Mucosa of descending colon (tissue), 3 donors: ENCODE measurements at regions not wholly inside any gene's neighbourhood (a gene's known extent, or its start where the extent isn't known, plus 50 kb on each side); places are given as distances from the start of the nearest gene placed in this dataset.
"Not testable (repeated sequence)": the region's sequence is repeated elsewhere in the genome, so short reads cannot be mapped to it uniquely, and the experiment has no call there.

Experiments
- ATAC-seq: fragments of 200-7000 bp; cut with Tn5 transposase; one replicate; pipeline ENCODE4 v1.9.1; 2020; ENCODE audit warnings: mild to moderate bottlenecking, moderate library complexity
- DNase-seq, 3 donors: peaks; one replicate each; pipeline ENCODE4 v3.0.0-alpha.2; 2020
- H3K36me3 ChIP-seq: fragments of 200-600 bp; one replicate; pipeline ENCODE4 v1.8.0; 2021; ENCODE audit warnings: low read depth, mild to moderate bottlenecking
- H3K4me1 ChIP-seq: fragments of 200-600 bp; one replicate; pipeline ENCODE4 v1.8.0; 2021; ENCODE audit warnings: low read depth, mild to moderate bottlenecking
- H3K4me3 ChIP-seq: fragments of 200-600 bp; one replicate; pipeline ENCODE4 v1.8.0; 2021; ENCODE audit warnings: mild to moderate bottlenecking
- H3K9me3 ChIP-seq: fragments of 200-600 bp; one replicate; pipeline ENCODE4 v1.8.0; 2021; ENCODE audit warnings: mild to moderate bottlenecking
- intact Hi-C, 2 donors: fragments of 100-400 bp; cut with DNase I in 1 of 2; cut with micrococcal nuclease in 1 of 2; formaldehyde crosslinking; loops; one replicate each; pipeline versions ENCODE4 v1.11.0 to v1.11.1; 2022; cut with DNase I, micrococcal nuclease
- TF ChIP-seq, protein P1 (sequence below): fragments of 200-600 bp; IDR thresholded peaks from one replicate; pipeline ENCODE4 v1.8.0; 2022; ENCODE audit warnings: antibody characterized with exemption, mild to moderate bottlenecking
- donor health status: DM: no; HTN: no; CAD: no; lungs with moderate emphysema.
- donor health status: DM: no; HTN: no; CAD: no.
- donor health status: DM: no; HTN: yes; CAD: no.

- TF ChIP-seq, protein P1, sequence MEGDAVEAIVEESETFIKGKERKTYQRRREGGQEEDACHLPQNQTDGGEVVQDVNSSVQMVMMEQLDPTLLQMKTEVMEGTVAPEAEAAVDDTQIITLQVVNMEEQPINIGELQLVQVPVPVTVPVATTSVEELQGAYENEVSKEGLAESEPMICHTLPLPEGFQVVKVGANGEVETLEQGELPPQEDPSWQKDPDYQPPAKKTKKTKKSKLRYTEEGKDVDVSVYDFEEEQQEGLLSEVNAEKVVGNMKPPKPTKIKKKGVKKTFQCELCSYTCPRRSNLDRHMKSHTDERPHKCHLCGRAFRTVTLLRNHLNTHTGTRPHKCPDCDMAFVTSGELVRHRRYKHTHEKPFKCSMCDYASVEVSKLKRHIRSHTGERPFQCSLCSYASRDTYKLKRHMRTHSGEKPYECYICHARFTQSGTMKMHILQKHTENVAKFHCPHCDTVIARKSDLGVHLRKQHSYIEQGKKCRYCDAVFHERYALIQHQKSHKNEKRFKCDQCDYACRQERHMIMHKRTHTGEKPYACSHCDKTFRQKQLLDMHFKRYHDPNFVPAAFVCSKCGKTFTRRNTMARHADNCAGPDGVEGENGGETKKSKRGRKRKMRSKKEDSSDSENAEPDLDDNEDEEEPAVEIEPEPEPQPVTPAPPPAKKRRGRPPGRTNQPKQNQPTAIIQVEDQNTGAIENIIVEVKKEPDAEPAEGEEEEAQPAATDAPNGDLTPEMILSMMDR = no peak
- Histone ChIP-seq H3K36me3 (no peaks in the 10 kb centered on the region), H3K4me3 (no peak overlapping the region), H3K9me3 (no peaks in the 10 kb centered on the region), H3K4me1 (no peaks in the 10 kb centered on the region)
- ATAC-seq (no peak), DNase-seq (no peak)
- intact Hi-C loops = no loop called here
Measured at GRCh38 chrY:7835416-7835815, 923.9 kb upstream of the AMELY start.

- Histone ChIP-seq H3K9me3 (no peaks in the 10 kb centered on the region), H3K36me3 (no peaks in the 10 kb centered on the region), H3K4me3 (no peak overlapping the region), H3K4me1 (no peaks in the 10 kb centered on the region)
- intact Hi-C loops = no loop called here
- no peak for ATAC-seq
- no peak for DNase-seq
- TF ChIP-seq, protein P1 = no peak
Measured at GRCh38 chrY:7834284-7834683, 922.7 kb upstream of the AMELY start.

- H3K4me3 ChIP-seq, H3K4me1 ChIP-seq, intact Hi-C loops, ATAC-seq, H3K9me3 ChIP-seq, DNase-seq, H3K36me3 ChIP-seq: not testable (repeated sequence)
Measured at GRCh38 chrY:7830881-7831280, 919.3 kb upstream of the AMELY start.

- DNase-seq (no peak), ATAC-seq (no peak)
- intact Hi-C loops = loop anchor here in 1 of 2 donors (10.0 kb wide), 1 partner anchor 482 kb away; no protein-coding TSS in a partner anchor
- no peaks in the 10 kb centered on the region for H3K4me1 ChIP-seq
- no peaks in the 10 kb centered on the region for H3K9me3 ChIP-seq
- H3K4me3 ChIP-seq = no peak overlapping the region
- no peaks in the 10 kb centered on the region for H3K36me3 ChIP-seq
- TF ChIP-seq, protein P1 = no peak
Measured at GRCh38 chrY:7826533-7826932, 915.0 kb upstream of the AMELY start.

DNA sequence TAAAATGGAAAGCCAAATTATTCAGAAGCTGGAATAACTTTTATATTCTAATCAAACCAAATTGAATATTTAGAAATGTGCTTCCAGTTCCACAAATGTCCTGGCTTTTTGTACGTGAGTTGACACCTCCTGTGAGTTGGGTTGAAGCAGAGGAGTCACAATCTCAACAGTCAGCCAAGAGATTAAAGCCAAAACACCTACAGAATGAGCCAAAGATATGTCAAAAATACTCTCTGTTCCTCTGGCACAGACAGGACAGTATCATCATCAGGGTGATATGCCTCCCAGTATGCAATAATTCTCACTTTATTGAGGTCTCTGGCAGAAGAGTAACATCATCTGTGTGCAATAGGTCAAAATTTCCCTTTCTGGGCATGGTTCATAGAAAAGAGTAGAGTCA, 914.3 kb upstream of the AMELY start:
- TF ChIP-seq, protein P1 = no peak
- H3K4me3 ChIP-seq = no peak overlapping the region
- DNase-seq (no peak), ATAC-seq (no peak)
- no peaks in the 10 kb centered on the region for H3K4me1 ChIP-seq
- no peaks in the 10 kb centered on the region for H3K36me3 ChIP-seq
- H3K9me3 ChIP-seq = no peaks in the 10 kb centered on the region
- intact Hi-C loops = loop anchor here in 1 of 2 donors (10.0 kb wide), 1 partner anchor 481 kb away; no protein-coding TSS in a partner anchor

- Histone ChIP-seq H3K4me3 (no peak overlapping the region), H3K36me3 (no peaks in the 10 kb centered on the region), H3K9me3 (no peaks in the 10 kb centered on the region), H3K4me1 (no peaks in the 10 kb centered on the region)
- DNase-seq (no peak), ATAC-seq (no peak)
- intact Hi-C loops = loop anchor here in 1 of 2 donors (10.0 kb wide), 1 partner anchor 477 kb away; no protein-coding TSS in a partner anchor
- TF ChIP-seq, protein P1 = no peak
Measured at GRCh38 chrY:7821295-7822035, 909.9 kb upstream of the AMELY start.
